HepG2 (cell line): ENCODE measurements at regions not wholly inside any gene's neighbourhood (a gene's known extent, or its start where the extent isn't known, plus 50 kb on each side); places are given as distances from the start of the nearest gene placed in this dataset.

Experiments
- DDIT3 ChIP-seq: sonication (generic); formaldehyde crosslinking; IDR thresholded peaks from 2 replicates; pipeline ENCODE4 v1.4.0; 2020; ENCODE audit warnings: mild to moderate bottlenecking, missing genetic modification reagents
- HNRNPLL ChIP-seq: fragments of 200-400 bp; formaldehyde crosslinking; IDR thresholded peaks from 2 replicates; pipeline ENCODE4 v1.6.1; 2017; ENCODE audit warnings: mild to moderate bottlenecking, low read depth, low read length; ENCODE audit not compliant: poor library complexity, severe bottlenecking
- KLF12 ChIP-seq: sonication (generic); formaldehyde crosslinking; IDR thresholded peaks from 2 replicates; pipeline ENCODE4 v1.4.0; 2020; ENCODE audit warnings: missing genetic modification reagents, borderline replicate concordance
- KLF13 ChIP-seq: sonication (generic); formaldehyde crosslinking; IDR thresholded peaks from 2 replicates; pipeline ENCODE4 v1.4.0; 2020; ENCODE audit warnings: mild to moderate bottlenecking, missing genetic modification reagents
- MAFF ChIP-seq: IDR thresholded peaks from 2 replicates; pipeline ENCODE4 v1.6.1; 2011; ENCODE audit warnings: low read depth, low read length, improper control_type of control experiment
- MAX ChIP-seq: IDR thresholded peaks from 2 replicates; pipeline ENCODE4 v1.6.1; 2012; ENCODE audit warnings: inconsistent platforms
- MIER3 ChIP-seq: IDR thresholded peaks from 2 replicates; pipeline ENCODE4 v1.6.1; 2016; ENCODE audit warnings: missing compliant biosample characterization, borderline replicate concordance
- NR2F6 ChIP-seq, 2 experiments: IDR thresholded peaks; 2 replicates each; pipeline ENCODE4 v1.6.1; 2016; ENCODE audit warnings: antibody characterized with exemption in 1 of 2, mild to moderate bottlenecking in 1 of 2
- SMC3 ChIP-seq: IDR thresholded peaks from 2 replicates; pipeline ENCODE4 v1.6.1; 2011; ENCODE audit warnings: low read length, improper control_type of control experiment
- TBX2 ChIP-seq: sonication (generic); formaldehyde crosslinking; IDR thresholded peaks from 2 replicates; pipeline ENCODE4 v1.5.0; 2020; ENCODE audit warnings: missing genetic modification reagents, mild to moderate bottlenecking, borderline replicate concordance
- ZFP37 ChIP-seq: sonication (generic); formaldehyde crosslinking; IDR thresholded peaks from 2 replicates; pipeline ENCODE4 v1.4.0; 2020; ENCODE audit warnings: missing genetic modification reagents, borderline replicate concordance
- ZNF614 ChIP-seq: IDR thresholded peaks from 2 replicates; pipeline ENCODE4 v1.6.1; 2018; ENCODE audit warnings: missing biosample characterization, missing genetic modification reagents, inconsistent platforms, borderline replicate concordance
- TF ChIP-seq, protein P1 (sequence below): sonication (generic); formaldehyde crosslinking; IDR thresholded peaks from 2 replicates; pipeline ENCODE4 v1.4.0; 2020; ENCODE audit warnings: mild to moderate bottlenecking, missing genetic modification reagents
- TF ChIP-seq, protein P2 (sequence below): sonication (generic); formaldehyde crosslinking; IDR thresholded peaks from 2 replicates; pipeline ENCODE4; 2020; ENCODE audit warnings: missing genetic modification reagents, mild to moderate bottlenecking, borderline replicate concordance
- TF ChIP-seq, protein P3 (sequence below): sonication (generic); formaldehyde crosslinking; IDR thresholded peaks from 2 replicates; pipeline ENCODE4 v1.5.1; 2020; ENCODE audit warnings: missing genetic modification reagents, mild to moderate bottlenecking, borderline replicate concordance
- TF ChIP-seq, protein P4 (sequence below): sonication (generic); formaldehyde crosslinking; IDR thresholded peaks from 2 replicates; pipeline ENCODE4 v1.8.1; 2023; ENCODE audit warnings: missing genetic modification reagents, mild to moderate bottlenecking, borderline replicate concordance

- TF ChIP-seq, protein P1, sequence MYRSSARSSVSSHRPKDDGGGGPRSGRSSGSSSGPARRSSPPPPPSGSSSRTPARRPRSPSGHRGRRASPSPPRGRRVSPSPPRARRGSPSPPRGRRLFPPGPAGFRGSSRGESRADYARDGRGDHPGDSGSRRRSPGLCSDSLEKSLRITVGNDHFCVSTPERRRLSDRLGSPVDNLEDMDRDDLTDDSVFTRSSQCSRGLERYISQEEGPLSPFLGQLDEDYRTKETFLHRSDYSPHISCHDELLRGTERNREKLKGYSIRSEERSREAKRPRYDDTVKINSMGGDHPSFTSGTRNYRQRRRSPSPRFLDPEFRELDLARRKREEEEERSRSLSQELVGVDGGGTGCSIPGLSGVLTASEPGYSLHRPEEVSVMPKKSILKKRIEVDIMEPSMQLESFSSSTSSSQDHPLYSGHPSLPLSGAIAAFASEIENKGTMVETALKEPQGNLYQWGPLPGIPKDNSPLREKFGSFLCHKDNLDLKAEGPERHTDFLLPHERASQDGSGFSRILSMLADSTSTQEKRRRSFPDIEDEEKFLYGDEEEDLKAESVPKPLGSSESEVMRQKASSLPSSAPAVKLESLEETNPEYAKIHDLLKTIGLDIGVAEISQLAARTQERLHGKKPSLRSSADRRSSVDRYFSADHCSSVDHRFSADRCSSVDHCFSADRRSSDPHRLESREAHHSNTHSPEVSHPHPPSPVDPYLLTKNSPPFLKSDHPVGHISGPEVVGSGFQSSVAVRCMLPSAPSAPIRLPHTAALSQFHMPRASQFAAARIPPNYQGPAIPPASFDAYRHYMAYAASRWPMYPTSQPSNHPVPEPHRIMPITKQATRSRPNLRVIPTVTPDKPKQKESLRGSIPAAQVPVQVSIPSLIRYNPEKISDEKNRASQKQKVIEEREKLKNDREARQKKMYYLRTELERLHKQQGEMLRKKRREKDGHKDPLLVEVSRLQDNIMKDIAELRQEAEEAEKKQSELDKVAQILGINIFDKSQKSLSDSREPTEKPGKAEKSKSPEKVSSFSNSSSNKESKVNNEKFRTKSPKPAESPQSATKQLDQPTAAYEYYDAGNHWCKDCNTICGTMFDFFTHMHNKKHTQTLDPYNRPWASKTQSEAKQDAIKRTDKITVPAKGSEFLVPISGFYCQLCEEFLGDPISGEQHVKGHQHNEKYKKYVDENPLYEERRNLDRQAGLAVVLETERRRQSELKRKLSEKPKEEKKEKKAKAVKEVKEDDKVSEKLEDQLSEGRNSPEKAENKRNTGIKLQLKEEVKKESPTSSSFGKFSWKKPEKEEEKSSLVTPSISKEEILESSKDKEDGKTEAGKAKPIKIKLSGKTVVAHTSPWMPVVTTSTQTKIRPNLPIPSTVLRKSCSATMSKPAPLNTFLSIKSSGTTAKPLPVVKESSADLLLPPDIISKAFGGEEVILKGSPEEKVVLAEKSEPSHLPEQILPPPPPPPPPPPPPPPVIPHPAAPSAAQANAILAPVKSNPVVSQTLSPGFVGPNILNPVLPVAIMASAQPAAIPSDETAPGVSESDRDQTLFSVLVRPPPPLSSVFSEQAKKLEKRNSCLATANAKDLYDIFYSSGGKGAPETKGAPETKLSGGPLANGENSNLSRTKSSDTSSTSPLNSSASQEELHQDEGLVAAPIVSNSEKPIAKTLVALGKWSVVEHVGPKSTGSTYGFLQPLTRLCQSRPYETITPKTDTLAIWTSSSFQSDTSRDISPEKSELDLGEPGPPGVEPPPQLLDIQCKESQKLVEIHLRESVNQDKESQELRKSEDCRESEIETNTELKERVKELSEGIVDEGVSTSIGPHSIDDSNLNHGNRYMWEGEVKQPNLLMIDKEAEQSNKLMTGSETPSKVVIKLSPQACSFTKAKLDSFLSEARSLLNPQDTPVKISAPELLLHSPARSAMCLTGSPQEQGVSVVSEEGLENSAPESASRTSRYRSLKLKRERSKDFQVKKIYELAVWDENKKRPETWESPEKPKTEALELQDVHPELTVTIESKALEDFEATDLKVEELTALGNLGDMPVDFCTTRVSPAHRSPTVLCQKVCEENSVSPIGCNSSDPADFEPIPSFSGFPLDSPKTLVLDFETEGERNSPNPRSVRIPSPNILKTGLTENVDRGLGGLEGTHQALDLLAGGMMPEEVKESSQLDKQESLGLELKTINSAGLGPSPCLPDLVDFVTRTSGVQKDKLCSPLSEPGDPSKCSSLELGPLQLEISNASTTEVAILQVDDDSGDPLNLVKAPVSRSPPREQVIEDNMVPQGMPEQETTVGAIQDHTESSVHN (CRISPR knock-in tag) = no peak
- TF ChIP-seq DDIT3 (no peak), MIER3 (no peak), TBX2 (CRISPR knock-in tag) (peak; percentile 15; the same call in 1 of the 2 replicates), SMC3 (no peak), HNRNPLL (no peak), MAX (peak; percentile 68; the same call in 1 of the 2 replicates), MAFF (no peak), KLF13 (CRISPR knock-in tag) (no peak), ZNF614 (CRISPR knock-in tag) (peak; percentile 73; the same call in 1 of the 2 replicates), NR2F6 (IDR thresholded peaks at IDR 0.05) (peak; percentile 77), NR2F6 (CRISPR knock-in tag; IDR thresholded peaks at IDR 0.05) (peak; percentile 91), KLF12 (CRISPR knock-in tag) (no peak), ZFP37 (CRISPR knock-in tag) (no peak)
- TF ChIP-seq, protein P2, sequence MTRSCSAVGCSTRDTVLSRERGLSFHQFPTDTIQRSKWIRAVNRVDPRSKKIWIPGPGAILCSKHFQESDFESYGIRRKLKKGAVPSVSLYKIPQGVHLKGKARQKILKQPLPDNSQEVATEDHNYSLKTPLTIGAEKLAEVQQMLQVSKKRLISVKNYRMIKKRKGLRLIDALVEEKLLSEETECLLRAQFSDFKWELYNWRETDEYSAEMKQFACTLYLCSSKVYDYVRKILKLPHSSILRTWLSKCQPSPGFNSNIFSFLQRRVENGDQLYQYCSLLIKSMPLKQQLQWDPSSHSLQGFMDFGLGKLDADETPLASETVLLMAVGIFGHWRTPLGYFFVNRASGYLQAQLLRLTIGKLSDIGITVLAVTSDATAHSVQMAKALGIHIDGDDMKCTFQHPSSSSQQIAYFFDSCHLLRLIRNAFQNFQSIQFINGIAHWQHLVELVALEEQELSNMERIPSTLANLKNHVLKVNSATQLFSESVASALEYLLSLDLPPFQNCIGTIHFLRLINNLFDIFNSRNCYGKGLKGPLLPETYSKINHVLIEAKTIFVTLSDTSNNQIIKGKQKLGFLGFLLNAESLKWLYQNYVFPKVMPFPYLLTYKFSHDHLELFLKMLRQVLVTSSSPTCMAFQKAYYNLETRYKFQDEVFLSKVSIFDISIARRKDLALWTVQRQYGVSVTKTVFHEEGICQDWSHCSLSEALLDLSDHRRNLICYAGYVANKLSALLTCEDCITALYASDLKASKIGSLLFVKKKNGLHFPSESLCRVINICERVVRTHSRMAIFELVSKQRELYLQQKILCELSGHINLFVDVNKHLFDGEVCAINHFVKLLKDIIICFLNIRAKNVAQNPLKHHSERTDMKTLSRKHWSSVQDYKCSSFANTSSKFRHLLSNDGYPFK (CRISPR knock-in tag) = no peak
- TF ChIP-seq, protein P3, sequence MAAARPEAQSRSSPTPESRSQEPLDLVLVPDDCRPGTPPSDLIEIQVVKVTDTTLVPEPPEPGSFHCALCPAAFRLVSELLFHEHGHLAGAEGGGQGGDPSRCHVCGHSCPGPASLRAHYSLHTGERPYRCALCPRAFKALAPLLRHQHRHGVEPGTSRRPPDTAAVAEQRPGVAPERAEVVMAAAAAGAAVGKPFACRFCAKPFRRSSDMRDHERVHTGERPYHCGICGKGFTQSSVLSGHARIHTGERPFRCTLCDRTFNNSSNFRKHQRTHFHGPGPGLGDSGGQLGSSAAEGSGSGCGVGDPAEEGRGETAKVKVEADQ = no peak
- TF ChIP-seq, protein P4, sequence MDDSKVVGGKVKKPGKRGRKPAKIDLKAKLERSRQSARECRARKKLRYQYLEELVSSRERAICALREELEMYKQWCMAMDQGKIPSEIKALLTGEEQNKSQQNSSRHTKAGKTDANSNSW = no peak
These were observed 66.6 kb upstream of the IGFBP3 start (continued) for GRCh38 chr7:45987521-45988290.
